ENCODE measurements at regions not wholly inside any gene's neighbourhood (a gene's known extent, or its start where the extent isn't known, plus 50 kb on each side); places are given as distances from the start of the nearest gene placed in this dataset.

DNA sequence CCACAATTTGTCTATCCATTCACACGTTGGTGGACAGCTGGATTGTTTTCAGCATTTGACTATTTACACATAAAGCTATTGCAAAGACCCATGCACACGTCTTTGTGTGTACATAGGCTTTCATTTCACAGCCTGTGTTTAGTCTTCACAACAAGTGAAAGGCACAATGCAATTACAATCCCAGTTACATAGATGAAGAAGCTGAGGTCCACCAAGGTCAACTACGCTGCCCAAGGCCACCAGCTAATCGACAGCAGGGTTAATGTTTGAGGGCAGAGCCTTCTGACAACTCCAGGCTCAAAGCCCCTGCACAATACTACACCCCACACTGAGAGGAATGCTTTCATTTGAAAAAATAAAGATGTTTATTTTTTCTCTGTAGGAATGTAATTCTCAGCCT is 93.6 kb upstream of the CDH13 start:
- no peak for TF ChIP-seq POLR2A (IDR thresholded peaks at IDR 0.05)
- TF ChIP-seq, protein P1, sequence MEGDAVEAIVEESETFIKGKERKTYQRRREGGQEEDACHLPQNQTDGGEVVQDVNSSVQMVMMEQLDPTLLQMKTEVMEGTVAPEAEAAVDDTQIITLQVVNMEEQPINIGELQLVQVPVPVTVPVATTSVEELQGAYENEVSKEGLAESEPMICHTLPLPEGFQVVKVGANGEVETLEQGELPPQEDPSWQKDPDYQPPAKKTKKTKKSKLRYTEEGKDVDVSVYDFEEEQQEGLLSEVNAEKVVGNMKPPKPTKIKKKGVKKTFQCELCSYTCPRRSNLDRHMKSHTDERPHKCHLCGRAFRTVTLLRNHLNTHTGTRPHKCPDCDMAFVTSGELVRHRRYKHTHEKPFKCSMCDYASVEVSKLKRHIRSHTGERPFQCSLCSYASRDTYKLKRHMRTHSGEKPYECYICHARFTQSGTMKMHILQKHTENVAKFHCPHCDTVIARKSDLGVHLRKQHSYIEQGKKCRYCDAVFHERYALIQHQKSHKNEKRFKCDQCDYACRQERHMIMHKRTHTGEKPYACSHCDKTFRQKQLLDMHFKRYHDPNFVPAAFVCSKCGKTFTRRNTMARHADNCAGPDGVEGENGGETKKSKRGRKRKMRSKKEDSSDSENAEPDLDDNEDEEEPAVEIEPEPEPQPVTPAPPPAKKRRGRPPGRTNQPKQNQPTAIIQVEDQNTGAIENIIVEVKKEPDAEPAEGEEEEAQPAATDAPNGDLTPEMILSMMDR (IDR thresholded peaks at IDR 0.05), result no peak

All from lower leg skin (tissue), 3 donors.